Lower leg skin (tissue), 3 donors: ENCODE measurements at regions not wholly inside any gene's neighbourhood (a gene's known extent, or its start where the extent isn't known, plus 50 kb on each side); places are given as distances from the start of the nearest gene placed in this dataset.

Experiments
- CTCF ChIP-seq, 3 donors: fragments of 450-650 bp; IDR thresholded peaks; one replicate each; pipeline ENCODE4 v1.5.1; 2016; ENCODE audit warnings: antibody characterized with exemption in 3 of 3, mild to moderate bottlenecking in 3 of 3, moderate library complexity in 2 of 3
- POLR2A ChIP-seq, 2 donors: fragments of 450-650 bp; IDR thresholded peaks; one replicate each; pipeline ENCODE4 v1.6.1; 2016 to 2017; ENCODE audit warnings: antibody characterized with exemption in 2 of 2, mild to moderate bottlenecking in 1 of 2, moderate library complexity in 1 of 2

GRCh38 chr15:95350908-95351307, 979.6 kb upstream of the NR2F2 start:
- TF ChIP-seq POLR2A (IDR thresholded peaks at IDR 0.05) = no peak
- no peak for TF ChIP-seq CTCF (IDR thresholded peaks at IDR 0.05)
